GM18502 (cell line): ENCODE measurements at regions not wholly inside any gene's neighbourhood (a gene's known extent, or its start where the extent isn't known, plus 50 kb on each side); places are given as distances from the start of the nearest gene placed in this dataset.
A peak's percentile ranks its signal among the peaks of the same experiment; 100 is the strongest.
"Not testable (repeated sequence)": the region's sequence is repeated elsewhere in the genome, so short reads cannot be mapped to it uniquely, and the experiment has no call there.

Source experiments
- ATAC-seq: cut with Tn5 transposase; IDR thresholded peaks from one replicate; pipeline ENCODE4 v1.9.1; 2021; ENCODE audit warnings: mild to moderate bottlenecking; ENCODE audit not compliant: unreplicated experiment, poor library complexity

- not testable (repeated sequence) for ATAC-seq
Observed at GRCh38 chr16:21422824-21423223, 144.7 kb upstream of the CRYM start.

- ATAC-seq: not testable (repeated sequence)
Observed at GRCh38 chr16:21404699-21405098, 126.6 kb upstream of the CRYM start.

- ATAC-seq: not testable (repeated sequence)
Observed at GRCh38 chr16:21397866-21398265, 119.8 kb upstream of the CRYM start.

GRCh38 chr16:21396545-21396944 is 118.5 kb upstream of the CRYM start:
- not testable (repeated sequence) for ATAC-seq

- ATAC-seq: not testable (repeated sequence)
Observed at GRCh38 chr16:21390634-21391033, 112.5 kb upstream of the CRYM start.

- ATAC-seq: not testable (repeated sequence)
Observed at GRCh38 chr16:21389860-21390259, 111.8 kb upstream of the CRYM start.

- ATAC-seq: not testable (repeated sequence)
Observed at GRCh38 chr16:21387757-21388156, 109.7 kb upstream of the CRYM start.

GRCh38 chr16:21386201-21386915 is 108.3 kb upstream of the CRYM start:
- ATAC-seq: not testable (repeated sequence)

- ATAC-seq: not testable (repeated sequence)
Observed at GRCh38 chr16:21383682-21384081, 105.6 kb upstream of the CRYM start.

GRCh38 chr16:21379645-21380044 is 101.6 kb upstream of the CRYM start:
- not testable (repeated sequence) for ATAC-seq

- ATAC-seq: not testable (repeated sequence)
Observed at GRCh38 chr16:21376196-21376899, 98.3 kb upstream of the CRYM start.

- not testable (repeated sequence) for ATAC-seq
Observed at GRCh38 chr16:21375334-21375733, 97.2 kb upstream of the CRYM start.

- not testable (repeated sequence) for ATAC-seq
Observed at GRCh38 chr16:21373454-21373853, 95.4 kb upstream of the CRYM start.

GRCh38 chr16:21372862-21373261 is 94.8 kb upstream of the CRYM start:
- ATAC-seq: not testable (repeated sequence)

- ATAC-seq: not testable (repeated sequence)
Observed at GRCh38 chr16:21372162-21372835, 94.2 kb upstream of the CRYM start.

GRCh38 chr16:21370791-21371190 is 92.7 kb upstream of the CRYM start:
- not testable (repeated sequence) for ATAC-seq

- ATAC-seq: not testable (repeated sequence)
Observed at GRCh38 chr16:21368973-21369942, 91.2 kb upstream of the CRYM start.

GRCh38 chr16:21367733-21368421 is 89.8 kb upstream of the CRYM start:
- not testable (repeated sequence) for ATAC-seq

- ATAC-seq: peak; percentile 39
Observed at GRCh38 chr16:21366998-21367397, 88.9 kb upstream of the CRYM start.
